Effector CD4-positive, alpha-beta T cell (primary cell): ENCODE measurements at regions not wholly inside any gene's neighbourhood (a gene's known extent, or its start where the extent isn't known, plus 50 kb on each side); places are given as distances from the start of the nearest gene placed in this dataset.
"Not testable (repeated sequence)": the region's sequence is repeated elsewhere in the genome, so short reads cannot be mapped to it uniquely, and the experiment has no call there.

Experiments used
- DNase-seq: peaks from one replicate; pipeline ENCODE4 v3.0.0-alpha.2; 2020

GRCh38 chr4:24195991-24196736 is 306.3 kb upstream of the PPARGC1A start:
- no peak for DNase-seq

- no peak for DNase-seq
Measured at GRCh38 chr4:24192018-24192641, 302.3 kb upstream of the PPARGC1A start.

- DNase-seq: no peak
Measured at GRCh38 chr4:24190761-24191695, 301.2 kb upstream of the PPARGC1A start.

- no peak for DNase-seq
Measured at GRCh38 chr4:24188459-24188858, 298.6 kb upstream of the PPARGC1A start.

GRCh38 chr4:24186466-24186865 is 296.6 kb upstream of the PPARGC1A start:
- DNase-seq: no peak

GRCh38 chr4:24181005-24181404 is 291.2 kb upstream of the PPARGC1A start:
- DNase-seq: no peak

- no peak for DNase-seq
Measured at GRCh38 chr4:24180586-24180985, 290.7 kb upstream of the PPARGC1A start.

- DNase-seq: no peak
Measured at GRCh38 chr4:24179201-24179840, 289.5 kb upstream of the PPARGC1A start.

- DNase-seq: not testable (repeated sequence)
Measured at GRCh38 chr4:24177443-24177842, 287.6 kb upstream of the PPARGC1A start.

- no peak for DNase-seq
Measured at GRCh38 chr4:24175707-24176106, 285.9 kb upstream of the PPARGC1A start.

- no peak for DNase-seq
Measured at GRCh38 chr4:24174602-24175001, 284.8 kb upstream of the PPARGC1A start.

- DNase-seq: no peak
Measured at GRCh38 chr4:24172406-24172805, 282.6 kb upstream of the PPARGC1A start.

- DNase-seq: no peak
Measured at GRCh38 chr4:24169956-24170355, 280.1 kb upstream of the PPARGC1A start.

- DNase-seq: no peak
Measured at GRCh38 chr4:24168658-24169057, 278.8 kb upstream of the PPARGC1A start.

GRCh38 chr4:24166501-24166900 is 276.7 kb upstream of the PPARGC1A start:
- DNase-seq: no peak

- DNase-seq: no peak
Measured at GRCh38 chr4:24164797-24165196, 274.9 kb upstream of the PPARGC1A start.

- DNase-seq: no peak
Measured at GRCh38 chr4:24164054-24164693, 274.3 kb upstream of the PPARGC1A start.

- DNase-seq: no peak
Measured at GRCh38 chr4:24163314-24163713, 273.5 kb upstream of the PPARGC1A start.

- no peak for DNase-seq
Measured at GRCh38 chr4:24160358-24160757, 270.5 kb upstream of the PPARGC1A start.

- no peak for DNase-seq
Measured at GRCh38 chr4:24158031-24158430, 268.2 kb upstream of the PPARGC1A start.

GRCh38 chr4:24150034-24150433 is 260.2 kb upstream of the PPARGC1A start:
- no peak for DNase-seq

GRCh38 chr4:24146127-24146526 is 256.3 kb upstream of the PPARGC1A start:
- DNase-seq: no peak
